AG09309 (cell line): ENCODE measurements at regions not wholly inside any gene's neighbourhood (a gene's known extent, or its start where the extent isn't known, plus 50 kb on each side); places are given as distances from the start of the nearest gene placed in this dataset.

ENCODE experiments used
- DNase-seq: peaks from one replicate; pipeline ENCODE4 v3.0.0-alpha.2; 2010; ENCODE audit warnings: low read depth
- H3K4me3 ChIP-seq: 2 replicates; pipeline ENCODE4 v1.5.1; 2011; ENCODE audit warnings: mild to moderate bottlenecking, low read depth, low read length, moderate library complexity; ENCODE audit not compliant: control insufficient read depth
- CTCF ChIP-seq: IDR thresholded peaks from 2 replicates; pipeline ENCODE4 v1.5.1; 2011; ENCODE audit warnings: mild to moderate bottlenecking, low read depth, low read length, inconsistent platforms; ENCODE audit not compliant: insufficient read depth, control insufficient read depth; ENCODE audit errors: missing control alignments

GRCh38 chr6:39998126-39998525, 63.9 kb upstream of the MOCS1 start:
- no peak overlapping the region for H3K4me3 ChIP-seq
- no peak for TF ChIP-seq CTCF
- DNase-seq = no peak

- DNase-seq = no peak
- H3K4me3 ChIP-seq = no peak overlapping the region
- TF ChIP-seq CTCF = no peak
These were observed 62.9 kb upstream of the MOCS1 start for GRCh38 chr6:39997101-39997635.

GRCh38 chr6:39995633-39996032, 61.4 kb upstream of the MOCS1 start:
- no peak for TF ChIP-seq CTCF
- DNase-seq = no peak
- no peak overlapping the region for H3K4me3 ChIP-seq

- no peak for TF ChIP-seq CTCF
- no peak overlapping the region for H3K4me3 ChIP-seq
- DNase-seq = no peak
These were observed 58.8 kb upstream of the MOCS1 start for GRCh38 chr6:39992861-39993622.
